Astrocyte (in vitro differentiated cells and primary cell): ENCODE measurements at regions not wholly inside any gene's neighbourhood (a gene's known extent, or its start where the extent isn't known, plus 50 kb on each side); places are given as distances from the start of the nearest gene placed in this dataset.

Source experiments
- DNase-seq: peaks from one replicate; pipeline ENCODE4 v3.0.0-alpha.2; 2010; ENCODE audit warnings: low read depth
- FAIRE-seq: peaks from 2 replicates; lab custom pipeline; 2011; peaks lifted over from hg19 to GRCh38; lab: Jason Lieb, UNC
- H2AFZ ChIP-seq: 2 replicates; pipeline ENCODE4 v1.6.0; 2012; ENCODE audit warnings: low read depth, low read length, inconsistent platforms
- H3K27ac ChIP-seq: 2 replicates; pipeline ENCODE4 v1.5.1; 2011; ENCODE audit warnings: low read depth, low read length, inconsistent platforms
- H3K27me3 ChIP-seq: 2 replicates; pipeline ENCODE4 v1.6.0; 2011; ENCODE audit warnings: low read length, inconsistent platforms; ENCODE audit not compliant: insufficient read depth
- H3K36me3 ChIP-seq: 2 replicates; pipeline ENCODE4 v1.5.1; 2011; ENCODE audit warnings: low read length, inconsistent platforms; ENCODE audit not compliant: insufficient read depth
- H3K4me1 ChIP-seq: 2 replicates; pipeline ENCODE4 v1.5.1; 2011; ENCODE audit warnings: low read length, inconsistent platforms; ENCODE audit not compliant: insufficient read depth
- H3K4me2 ChIP-seq: 2 replicates; pipeline ENCODE4 v1.6.0; 2012; ENCODE audit warnings: low read length, inconsistent platforms
- H3K4me3 ChIP-seq: 2 replicates; pipeline ENCODE4 v1.5.1; 2011; ENCODE audit warnings: low read depth, mild to moderate bottlenecking, low read length, inconsistent platforms; ENCODE audit not compliant: insufficient read depth
- H3K79me2 ChIP-seq: 2 replicates; pipeline ENCODE4 v1.6.0; 2012; ENCODE audit warnings: mild to moderate bottlenecking, low read length, inconsistent platforms; ENCODE audit not compliant: insufficient read depth
- H3K9ac ChIP-seq: 2 replicates; pipeline ENCODE4 v1.6.0; 2012; ENCODE audit warnings: mild to moderate bottlenecking, low read length, inconsistent platforms
- H3K9me3 ChIP-seq: 2 replicates; pipeline ENCODE4 v1.5.1; 2012; ENCODE audit warnings: low read depth, mild to moderate bottlenecking, low read length, inconsistent platforms; ENCODE audit not compliant: insufficient read depth
- H4K20me1 ChIP-seq: 2 replicates; pipeline ENCODE4 v1.6.0; 2012; ENCODE audit warnings: low read length, inconsistent platforms; ENCODE audit not compliant: insufficient read depth
- H3K27ac Mint-ChIP-seq: one replicate; pipeline ENCODE4 v1.8.0; 2021; ENCODE audit warnings: mild to moderate bottlenecking, mixed read lengths; ENCODE audit not compliant: unreplicated experiment
- H3K27me3 Mint-ChIP-seq: one replicate; pipeline ENCODE4 v1.8.0; 2021; ENCODE audit warnings: low read depth, mixed read lengths; ENCODE audit not compliant: unreplicated experiment
- H3K36me3 Mint-ChIP-seq: one replicate; pipeline ENCODE4 v1.8.0; 2021; ENCODE audit warnings: low read depth, mixed read lengths; ENCODE audit not compliant: unreplicated experiment
- H3K4me1 Mint-ChIP-seq: one replicate; pipeline ENCODE4 v1.8.0; 2021; ENCODE audit warnings: low read depth, mixed read lengths; ENCODE audit not compliant: unreplicated experiment
- H3K4me3 Mint-ChIP-seq: one replicate; pipeline ENCODE4 v1.8.0; 2021; ENCODE audit warnings: mild to moderate bottlenecking, moderate library complexity, mixed read lengths; ENCODE audit not compliant: unreplicated experiment
- H3K9me3 Mint-ChIP-seq: one replicate; pipeline ENCODE4 v1.8.0; 2021; ENCODE audit warnings: mild to moderate bottlenecking, mixed read lengths; ENCODE audit not compliant: unreplicated experiment
- CTCF ChIP-seq: IDR thresholded peaks from 2 replicates; pipeline ENCODE4 v1.5.1; 2011; ENCODE audit warnings: low read depth, mild to moderate bottlenecking, inconsistent platforms, low read length, moderate library complexity; ENCODE audit not compliant: insufficient read depth
- EZH2 ChIP-seq: IDR thresholded peaks from 2 replicates; pipeline ENCODE4 v1.6.1; 2012; ENCODE audit warnings: mild to moderate bottlenecking, low read length, inconsistent platforms; ENCODE audit not compliant: insufficient read depth

DNA sequence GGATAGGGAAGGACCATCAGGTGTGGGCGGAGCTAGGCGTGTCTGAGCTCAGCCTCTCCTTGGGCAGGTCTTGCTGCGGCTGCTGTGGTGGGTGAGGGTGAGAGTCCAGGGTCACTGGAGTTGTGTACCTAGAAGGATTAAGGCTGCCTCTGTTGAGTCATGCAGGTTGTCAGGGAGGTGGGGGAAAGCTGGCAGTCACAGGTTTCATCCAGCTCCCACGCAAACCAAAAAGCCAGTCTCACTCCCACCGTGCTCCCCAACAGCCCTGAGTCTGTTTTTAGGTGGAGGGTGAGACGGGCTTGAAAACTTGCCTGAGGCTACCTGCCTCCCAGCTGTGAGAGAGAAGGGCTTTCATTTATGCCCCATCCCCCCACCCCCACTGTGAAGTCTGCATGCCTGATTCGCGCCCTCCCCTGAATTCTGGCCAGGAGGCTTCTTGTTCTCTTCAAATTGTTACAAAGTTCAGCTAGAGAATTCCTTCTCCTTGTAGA, 161.5 kb downstream of the MYLK4 start:
- Histone ChIP-seq H3K4me1 (no peaks in the 10 kb centered on the region), H3K9ac (no peak overlapping the region), H3K4me3 (no peak overlapping the region), H4K20me1 (no peaks in the 10 kb centered on the region), H3K36me3 (no peaks in the 10 kb centered on the region), H3K79me2 (no peaks in the 10 kb centered on the region), H3K27ac (no peak overlapping the region), H3K4me2 (no peak overlapping the region), H3K9me3 (no peaks in the 10 kb centered on the region), H2AFZ (no peak overlapping the region), H3K27me3 (no peaks in the 10 kb centered on the region)
- TF ChIP-seq EZH2: no peak
- TF ChIP-seq CTCF: no peak
- H3K36me3 Mint-ChIP-seq: peaks cover 5% of the 10 kb centered on the region
- H3K4me1 Mint-ChIP-seq: no peaks in the 10 kb centered on the region
- no peak for DNase-seq
- FAIRE-seq: no peak
- H3K4me3 Mint-ChIP-seq: no peak overlapping the region
- no peak overlapping the region for H3K27ac Mint-ChIP-seq
- H3K27me3 Mint-ChIP-seq: peaks cover 9% of the 10 kb centered on the region
- peaks cover 10% of the 10 kb centered on the region for H3K9me3 Mint-ChIP-seq

- no peak overlapping the region for H3K27ac ChIP-seq
- TF ChIP-seq CTCF (no peak), EZH2 (no peak)
These were observed 167.3 kb downstream of the MYLK4 start for GRCh38 chr6:2583459-2583858.

GRCh38 chr6:2582268-2582667, 168.5 kb downstream of the MYLK4 start:
- no peak for FAIRE-seq
- Histone ChIP-seq H2AFZ (no peak overlapping the region), H3K4me2 (no peak overlapping the region), H3K79me2 (no peaks in the 10 kb centered on the region), H3K4me1 (peaks cover 8% of the 10 kb centered on the region), H3K9me3 (no peaks in the 10 kb centered on the region), H3K36me3 (no peaks in the 10 kb centered on the region), H3K9ac (no peak overlapping the region), H3K27me3 (no peaks in the 10 kb centered on the region), H4K20me1 (no peaks in the 10 kb centered on the region), H3K27ac (no peak overlapping the region), H3K4me3 (no peak overlapping the region)
- Mint-ChIP-seq H3K4me3 (no peak overlapping the region), H3K27ac (no peak overlapping the region), H3K36me3 (no peaks in the 10 kb centered on the region), H3K9me3 (peaks cover 4% of the 10 kb centered on the region), H3K27me3 (no peaks in the 10 kb centered on the region), H3K4me1 (peaks cover 17% of the 10 kb centered on the region)
- TF ChIP-seq CTCF (no peak), EZH2 (no peak)
- no peak for DNase-seq

More at GRCh38 chr6:2583459-2583858, 167.3 kb downstream of the MYLK4 start:
- no peak overlapping the region for H3K4me2 ChIP-seq
- no peak for FAIRE-seq
- H3K79me2 ChIP-seq: no peaks in the 10 kb centered on the region
- H3K4me1 ChIP-seq: peaks cover 8% of the 10 kb centered on the region
- H3K27me3 ChIP-seq: no peaks in the 10 kb centered on the region
- Mint-ChIP-seq H3K27ac (no peak overlapping the region), H3K27me3 (no peaks in the 10 kb centered on the region), H3K36me3 (peaks cover 1% of the 10 kb centered on the region), H3K9me3 (peaks cover 6% of the 10 kb centered on the region), H3K4me1 (peaks cover 17% of the 10 kb centered on the region), H3K4me3 (no peak overlapping the region)
- no peaks in the 10 kb centered on the region for H3K36me3 ChIP-seq
- no peak for DNase-seq
- no peak overlapping the region for H2AFZ ChIP-seq
- H3K9ac ChIP-seq: no peak overlapping the region
- H3K4me3 ChIP-seq: no peak overlapping the region
- no peaks in the 10 kb centered on the region for H4K20me1 ChIP-seq
- no peaks in the 10 kb centered on the region for H3K9me3 ChIP-seq
